ENCODE measurements at regions not wholly inside any gene's neighbourhood (a gene's known extent, or its start where the extent isn't known, plus 50 kb on each side); places are given as distances from the start of the nearest gene placed in this dataset.

GRCh38 chr2:217666338-217666737, 336.5 kb downstream of the TNS1 start:
- peaks cover 33% of the 10 kb centered on the region for H4K20me1 ChIP-seq
- H3K27me3 ChIP-seq, result peaks cover 24% of the 10 kb centered on the region
- H3K9ac ChIP-seq, result no peak overlapping the region
- H3K9me3 ChIP-seq, result no peaks in the 10 kb centered on the region
- H3K27ac ChIP-seq, result no peak overlapping the region
- no peak for TF ChIP-seq Cebpa-rat (IDR thresholded peaks at IDR 0.05)
- no peak overlapping the region for H3K4me3 ChIP-seq
- H3K36me3 ChIP-seq, result no peaks in the 10 kb centered on the region
- H3K4me2 ChIP-seq, result no peak overlapping the region
- peaks cover 7% of the 10 kb centered on the region for H3K4me1 ChIP-seq

DNA sequence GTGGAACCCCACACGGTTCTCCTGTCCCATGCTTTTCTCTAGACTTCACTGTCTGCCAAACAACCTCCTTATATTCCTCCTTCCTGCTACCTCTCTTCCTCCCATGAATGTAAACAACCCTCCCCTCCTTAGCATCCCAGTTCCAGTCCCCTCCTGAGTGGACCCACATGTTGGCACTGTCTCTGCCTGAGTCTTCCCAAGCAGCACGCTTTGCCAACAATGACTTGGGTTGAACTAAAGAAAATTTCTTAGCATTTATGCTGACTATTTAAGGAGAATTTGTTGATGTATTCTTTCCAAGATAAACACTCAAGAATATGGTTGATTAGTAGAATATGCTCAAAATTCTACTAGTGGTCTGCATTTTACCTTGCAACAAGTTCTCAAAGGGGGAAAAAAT, 338.0 kb downstream of the TNS1 start:
- Histone ChIP-seq H3K27me3 (peaks cover 25% of the 10 kb centered on the region), H3K4me2 (no peak overlapping the region), H3K36me3 (no peaks in the 10 kb centered on the region), H3K27ac (no peak overlapping the region), H3K4me3 (no peak overlapping the region), H3K4me1 (peaks cover 21% of the 10 kb centered on the region), H3K9ac (no peak overlapping the region), H4K20me1 (peaks cover 49% of the 10 kb centered on the region), H3K9me3 (no peaks in the 10 kb centered on the region)
- no peak for TF ChIP-seq Cebpa-rat (IDR thresholded peaks at IDR 0.05)

DNA sequence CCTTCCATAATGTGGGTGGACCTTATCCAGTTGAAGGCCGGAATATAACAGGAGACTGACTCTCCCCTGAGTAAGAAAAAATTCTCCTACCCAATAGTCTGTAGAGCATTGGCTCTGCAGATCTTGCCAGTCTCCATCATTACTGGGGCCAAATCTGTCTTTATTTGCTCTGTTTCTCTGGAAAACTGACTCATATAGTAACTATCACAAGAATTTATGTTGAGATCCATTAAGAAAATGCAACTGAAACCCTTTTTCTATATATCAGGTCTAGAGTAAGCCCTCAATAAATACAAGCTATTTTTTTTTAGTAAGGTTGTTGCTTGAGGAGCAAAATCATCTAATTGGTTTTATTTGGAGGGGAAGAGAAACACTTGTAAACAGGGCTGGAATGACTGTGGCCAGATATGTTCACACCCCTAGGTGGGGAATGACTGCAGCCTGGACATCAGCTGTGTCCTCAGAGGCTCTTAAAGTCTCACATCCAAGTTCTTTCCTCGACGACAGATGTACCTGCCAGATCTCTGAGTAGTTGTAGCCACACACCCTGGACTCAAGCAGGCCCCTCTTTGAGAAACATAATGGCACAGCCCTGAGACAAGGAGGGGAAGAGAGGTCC, 339.7 kb downstream of the TNS1 start:
- no peak for TF ChIP-seq Cebpa-rat (IDR thresholded peaks at IDR 0.05)
- Histone ChIP-seq H4K20me1 (peaks cover 66% of the 10 kb centered on the region), H3K4me2 (no peak overlapping the region), H3K4me1 (peaks cover 21% of the 10 kb centered on the region), H3K27ac (no peak overlapping the region), H3K9me3 (no peaks in the 10 kb centered on the region), H3K4me3 (no peak overlapping the region), H3K27me3 (peaks cover 42% of the 10 kb centered on the region), H3K9ac (no peak overlapping the region), H3K36me3 (no peaks in the 10 kb centered on the region)

GRCh38 chr2:217661378-217661777, 341.4 kb downstream of the TNS1 start:
- Histone ChIP-seq H3K9me3 (no peaks in the 10 kb centered on the region), H3K9ac (no peak overlapping the region), H3K4me2 (peak overlapping the region; percentile 53), H3K4me1 (peaks cover 21% of the 10 kb centered on the region), H4K20me1 (peaks cover 81% of the 10 kb centered on the region), H3K27ac (no peak overlapping the region), H3K36me3 (no peaks in the 10 kb centered on the region), H3K27me3 (peaks cover 59% of the 10 kb centered on the region), H3K4me3 (no peak overlapping the region)
- no peak for TF ChIP-seq Cebpa-rat (IDR thresholded peaks at IDR 0.05)

GRCh38 chr2:217660423-217660822, 342.4 kb downstream of the TNS1 start:
- Histone ChIP-seq H3K27me3 (peaks cover 59% of the 10 kb centered on the region), H4K20me1 (peaks cover 81% of the 10 kb centered on the region), H3K27ac (no peak overlapping the region)

DNA sequence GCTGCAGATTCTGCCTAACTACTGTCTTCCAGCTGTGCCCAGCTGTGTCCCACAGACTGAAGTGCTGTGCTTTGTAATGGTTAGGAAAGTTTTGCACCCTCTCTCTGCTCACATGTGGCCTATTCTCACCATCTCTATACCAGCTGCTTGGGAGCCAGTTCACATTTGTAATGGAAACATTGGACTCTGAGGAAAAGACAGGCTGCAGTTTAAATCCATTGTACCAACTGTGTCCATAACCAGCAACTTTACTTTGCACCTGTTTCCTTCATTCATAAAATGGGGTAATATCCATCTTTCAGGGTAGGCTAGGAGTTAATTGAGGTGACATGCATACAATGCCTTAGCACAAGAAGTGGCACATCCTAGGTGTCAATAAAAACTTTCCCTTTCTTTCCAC, 344.0 kb downstream of the TNS1 start:
- no peak overlapping the region for H3K27ac ChIP-seq
- H3K4me1 ChIP-seq, result peaks cover 21% of the 10 kb centered on the region
- TF ChIP-seq Cebpa-rat (IDR thresholded peaks at IDR 0.05), result no peak
- H3K36me3 ChIP-seq, result no peaks in the 10 kb centered on the region
- peaks cover 62% of the 10 kb centered on the region for H3K27me3 ChIP-seq
- no peak overlapping the region for H3K4me3 ChIP-seq
- no peak overlapping the region for H3K4me2 ChIP-seq
- peaks cover 72% of the 10 kb centered on the region for H4K20me1 ChIP-seq
- no peak overlapping the region for H3K9ac ChIP-seq
- H3K9me3 ChIP-seq, result no peaks in the 10 kb centered on the region

More at GRCh38 chr2:217660423-217660822, 342.4 kb downstream of the TNS1 start:
- Histone ChIP-seq H3K36me3 (no peaks in the 10 kb centered on the region), H3K4me3 (no peak overlapping the region), H3K4me1 (peaks cover 21% of the 10 kb centered on the region), H3K4me2 (peak overlapping the region; percentile 53), H3K9me3 (no peaks in the 10 kb centered on the region), H3K9ac (no peak overlapping the region)
- TF ChIP-seq Cebpa-rat (IDR thresholded peaks at IDR 0.05), result no peak

- peaks cover 46% of the 10 kb centered on the region for H3K27me3 ChIP-seq
- no peak overlapping the region for H3K4me2 ChIP-seq
- peaks cover 57% of the 10 kb centered on the region for H4K20me1 ChIP-seq
- H3K4me3 ChIP-seq, result no peak overlapping the region
- no peak for TF ChIP-seq Cebpa-rat (IDR thresholded peaks at IDR 0.05)
- H3K9ac ChIP-seq, result no peak overlapping the region
- H3K9me3 ChIP-seq, result no peaks in the 10 kb centered on the region
- H3K36me3 ChIP-seq, result no peaks in the 10 kb centered on the region
- peaks cover 21% of the 10 kb centered on the region for H3K4me1 ChIP-seq
- H3K27ac ChIP-seq, result no peak overlapping the region
Measured at GRCh38 chr2:217657252-217657651, 345.5 kb downstream of the TNS1 start.

GRCh38 chr2:217656316-217656715, 346.5 kb downstream of the TNS1 start:
- no peak for TF ChIP-seq Cebpa-rat (IDR thresholded peaks at IDR 0.05)
- no peak overlapping the region for H3K9ac ChIP-seq
- H4K20me1 ChIP-seq, result peaks cover 48% of the 10 kb centered on the region
- H3K4me2 ChIP-seq, result no peak overlapping the region
- no peak overlapping the region for H3K4me3 ChIP-seq
- no peaks in the 10 kb centered on the region for H3K9me3 ChIP-seq
- peaks cover 14% of the 10 kb centered on the region for H3K4me1 ChIP-seq
- no peak overlapping the region for H3K27ac ChIP-seq
- no peaks in the 10 kb centered on the region for H3K36me3 ChIP-seq
- peaks cover 39% of the 10 kb centered on the region for H3K27me3 ChIP-seq

DNA sequence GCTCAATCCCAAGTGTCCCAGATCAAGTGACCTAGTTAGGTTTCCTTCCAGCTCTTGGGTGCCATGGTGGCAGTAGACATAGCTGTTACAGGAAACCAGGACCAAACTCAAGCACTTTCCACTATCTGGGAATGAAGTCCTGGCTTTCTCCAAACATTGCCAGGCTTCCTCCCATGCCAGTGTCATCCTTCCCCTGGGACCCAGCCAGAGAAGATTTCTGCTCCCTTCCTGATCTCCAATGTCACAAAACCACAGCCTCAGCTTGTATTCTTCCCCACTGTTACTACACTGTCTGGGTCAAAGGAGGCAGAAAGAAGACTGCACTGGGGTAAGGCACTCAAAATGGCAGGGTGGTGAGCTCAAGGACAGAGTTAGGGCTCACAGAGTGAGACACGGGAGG, 347.1 kb downstream of the TNS1 start:
- H3K9me3 ChIP-seq, result no peaks in the 10 kb centered on the region
- no peaks in the 10 kb centered on the region for H3K36me3 ChIP-seq
- peaks cover 39% of the 10 kb centered on the region for H3K27me3 ChIP-seq
- no peak overlapping the region for H3K4me2 ChIP-seq
- peaks cover 10% of the 10 kb centered on the region for H3K4me1 ChIP-seq
- H3K27ac ChIP-seq, result no peak overlapping the region
- TF ChIP-seq Cebpa-rat (IDR thresholded peaks at IDR 0.05), result no peak
- H3K9ac ChIP-seq, result no peak overlapping the region
- H3K4me3 ChIP-seq, result no peak overlapping the region
- peaks cover 41% of the 10 kb centered on the region for H4K20me1 ChIP-seq

DNA sequence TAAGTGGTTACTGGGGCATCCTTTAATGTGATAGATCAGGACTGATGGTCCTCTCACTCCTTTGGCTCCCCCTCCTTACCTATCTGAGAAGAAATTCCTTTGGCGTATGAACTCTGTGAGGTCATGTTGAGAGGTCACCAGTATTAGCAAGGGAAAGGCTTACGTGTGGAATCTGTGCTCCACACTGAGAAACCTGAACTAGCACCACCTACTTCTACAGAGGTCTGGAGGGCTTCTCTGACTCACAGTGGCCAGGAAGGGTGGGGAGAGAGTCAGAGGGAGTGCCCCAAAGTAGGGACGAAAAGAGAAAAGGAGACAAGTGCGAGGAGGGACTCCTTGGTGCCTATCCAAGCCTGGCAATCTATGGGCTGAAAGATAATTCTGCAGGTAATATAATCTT, 348.6 kb downstream of the TNS1 start:
- no peak overlapping the region for H3K9ac ChIP-seq
- H3K4me3 ChIP-seq, result no peak overlapping the region
- no peak for TF ChIP-seq Cebpa-rat (IDR thresholded peaks at IDR 0.05)
- peaks cover 32% of the 10 kb centered on the region for H3K27me3 ChIP-seq
- H3K27ac ChIP-seq, result no peak overlapping the region
- no peaks in the 10 kb centered on the region for H3K36me3 ChIP-seq
- H3K4me1 ChIP-seq, result peaks cover 9% of the 10 kb centered on the region; the same call in 1 of the 2 replicates
- H4K20me1 ChIP-seq, result peaks cover 27% of the 10 kb centered on the region
- no peaks in the 10 kb centered on the region for H3K9me3 ChIP-seq
- H3K4me2 ChIP-seq, result no peak overlapping the region
